ENCODE measurements at regions not wholly inside any gene's neighbourhood (a gene's known extent, or its start where the extent isn't known, plus 50 kb on each side); places are given as distances from the start of the nearest gene placed in this dataset.

- no peaks in the 10 kb centered on the region for H3K27me3 ChIP-seq (ENCODE audit: low read length)
- no peak overlapping the region for H2AFZ ChIP-seq (ENCODE audit: low read length)
- no peaks in the 10 kb centered on the region for H4K20me1 ChIP-seq (ENCODE audit: low read length)
- H3K4me3 ChIP-seq (ENCODE audit: low read length): no peak overlapping the region
- no TSS peak for BruUV-seq (replicated peaks)
- H3F3A ChIP-seq (ENCODE audit: low read length, unreplicated experiment): peaks cover 20% of the 10 kb centered on the region
- no peak for ATAC-seq
- DNase-seq: no peak
- CTCF ChIA-PET: interaction anchor here (0.6 kb wide), 2 partner anchors 597 to 1972 kb away, joined by 3 to 15 read pairs; no protein-coding TSS in a partner anchor
- H3K36me3 ChIP-seq (ENCODE audit: low read depth, low read length): no peaks in the 10 kb centered on the region
- no peak overlapping the region for H3K4me2 ChIP-seq (ENCODE audit: low read length)
- TF ChIP-seq EZH2 (IDR thresholded peaks at IDR 0.05; ENCODE audit: low read length, unreplicated experiment) (no peak), EZH2phosphoT487 (IDR thresholded peaks at IDR 0.05; ENCODE audit: borderline replicate concordance, low read length) (no peak), CTCF (conservative IDR thresholded peaks at IDR 0.05; ENCODE audit: low read depth, low read length) (no peak)
- intact Hi-C loops (cut with micrococcal nuclease): no loop called here
- no peak overlapping the region for H3K27ac ChIP-seq (ENCODE audit: low read length)
- POLR2A ChIA-PET (ENCODE audit: unreplicated experiment): no interaction called here
- H3K4me1 ChIP-seq (ENCODE audit: insufficient read depth, low read length): peaks cover 47% of the 10 kb centered on the region
- H3K79me2 ChIP-seq (ENCODE audit: low read length): no peaks in the 10 kb centered on the region
- H3K9me3 ChIP-seq (ENCODE audit: low read length): no peaks in the 10 kb centered on the region
- no peaks in the 10 kb centered on the region for H3K9me2 ChIP-seq (replicated peaks; ENCODE audit: low read length)
- no peak overlapping the region for H3K9ac ChIP-seq (ENCODE audit: low read length)
Measured at GRCh38 chr2:150617351-150617978, 130.0 kb upstream of the RND3 start.

- no peak overlapping the region for H3K4me3 ChIP-seq (ENCODE audit: low read length)
- H3K4me1 ChIP-seq (ENCODE audit: insufficient read depth, low read length): peaks cover 19% of the 10 kb centered on the region
- no peaks in the 10 kb centered on the region for H4K20me1 ChIP-seq (ENCODE audit: low read length)
- intact Hi-C loops (cut with micrococcal nuclease): no loop called here
- H3K27ac ChIP-seq (ENCODE audit: low read length): no peak overlapping the region
- TF ChIP-seq EZH2 (IDR thresholded peaks at IDR 0.05; ENCODE audit: low read length, unreplicated experiment): no peak
- no peak for TF ChIP-seq CTCF (conservative IDR thresholded peaks at IDR 0.05; ENCODE audit: low read depth, low read length)
- TF ChIP-seq EZH2phosphoT487 (IDR thresholded peaks at IDR 0.05; ENCODE audit: borderline replicate concordance, low read length): no peak
- no TSS peak for BruUV-seq (replicated peaks)
- no peaks in the 10 kb centered on the region for H3K79me2 ChIP-seq (ENCODE audit: low read length)
- DNase-seq: no peak
- no peaks in the 10 kb centered on the region for H3K36me3 ChIP-seq (ENCODE audit: low read depth, low read length)
- H2AFZ ChIP-seq (ENCODE audit: low read length): no peak overlapping the region
- H3K27me3 ChIP-seq (ENCODE audit: low read length): no peaks in the 10 kb centered on the region
- H3F3A ChIP-seq (ENCODE audit: low read length, unreplicated experiment): no peaks in the 10 kb centered on the region
- CTCF ChIA-PET: no interaction called here
- H3K9me3 ChIP-seq (ENCODE audit: low read length): no peaks in the 10 kb centered on the region
- no peak for ATAC-seq
- POLR2A ChIA-PET (ENCODE audit: unreplicated experiment): no interaction called here
- no peaks in the 10 kb centered on the region for H3K9me2 ChIP-seq (replicated peaks; ENCODE audit: low read length)
- no peak overlapping the region for H3K9ac ChIP-seq (ENCODE audit: low read length)
- H3K4me2 ChIP-seq (ENCODE audit: low read length): no peak overlapping the region
Measured at GRCh38 chr2:150612957-150613710, 125.7 kb upstream of the RND3 start.

All from PC-3 (cell line).